ENCODE measurements at regions not wholly inside any gene's neighbourhood (a gene's known extent, or its start where the extent isn't known, plus 50 kb on each side); places are given as distances from the start of the nearest gene placed in this dataset.
A peak's percentile ranks its signal among the peaks of the same experiment; 100 is the strongest.

GRCh38 chr11:134749040-134749839 lies 337.2 kb upstream of the B3GAT1 start:
- in situ Hi-C loops (cut with HindIII; ENCODE audit: low sequenced_read_pairs) = no loop called here
- no peak for DNase-seq (ENCODE audit: low spot score)

GRCh38 chr11:134746609-134747008 lies 334.6 kb upstream of the B3GAT1 start:
- DNase-seq (ENCODE audit: low spot score) = no peak
- in situ Hi-C loops (cut with HindIII; ENCODE audit: low sequenced_read_pairs) = no loop called here

GRCh38 chr11:134745456-134745855 lies 333.4 kb upstream of the B3GAT1 start:
- no peak for DNase-seq (ENCODE audit: low spot score)
- in situ Hi-C loops (cut with HindIII; ENCODE audit: low sequenced_read_pairs) = no loop called here

- DNase-seq (ENCODE audit: low spot score) = no peak
- in situ Hi-C loops (cut with HindIII; ENCODE audit: low sequenced_read_pairs) = no loop called here
Observed at GRCh38 chr11:134743820-134744195, 331.8 kb upstream of the B3GAT1 start.

GRCh38 chr11:134742956-134743819 lies 331.1 kb upstream of the B3GAT1 start:
- in situ Hi-C loops (cut with HindIII; ENCODE audit: low sequenced_read_pairs) = no loop called here
- DNase-seq (ENCODE audit: low spot score) = no peak

GRCh38 chr11:134742224-134742612 lies 330.2 kb upstream of the B3GAT1 start:
- no peak for DNase-seq (ENCODE audit: low spot score)
- in situ Hi-C loops (cut with HindIII; ENCODE audit: low sequenced_read_pairs) = no loop called here

GRCh38 chr11:134741453-134742223 lies 329.6 kb upstream of the B3GAT1 start:
- no peak for DNase-seq (ENCODE audit: low spot score)
- in situ Hi-C loops (cut with HindIII; ENCODE audit: low sequenced_read_pairs) = no loop called here

- no peak for DNase-seq (ENCODE audit: low spot score)
- in situ Hi-C loops (cut with HindIII; ENCODE audit: low sequenced_read_pairs) = no loop called here
Observed at GRCh38 chr11:134740590-134741261, 328.7 kb upstream of the B3GAT1 start.

GRCh38 chr11:134739136-134739535 lies 327.1 kb upstream of the B3GAT1 start:
- in situ Hi-C loops (cut with HindIII; ENCODE audit: low sequenced_read_pairs) = no loop called here
- DNase-seq (ENCODE audit: low spot score) = no peak

- in situ Hi-C loops (cut with HindIII; ENCODE audit: low sequenced_read_pairs) = no loop called here
- DNase-seq (ENCODE audit: low spot score) = no peak
Observed at GRCh38 chr11:134738581-134738980, 326.5 kb upstream of the B3GAT1 start.

GRCh38 chr11:134737563-134738510 lies 325.8 kb upstream of the B3GAT1 start:
- in situ Hi-C loops (cut with HindIII; ENCODE audit: low sequenced_read_pairs) = no loop called here
- no peak for DNase-seq (ENCODE audit: low spot score)

GRCh38 chr11:134736251-134736947 lies 324.4 kb upstream of the B3GAT1 start:
- no peak for DNase-seq (ENCODE audit: low spot score)
- in situ Hi-C loops (cut with HindIII; ENCODE audit: low sequenced_read_pairs) = no loop called here

- DNase-seq (ENCODE audit: low spot score) = no peak
- in situ Hi-C loops (cut with HindIII; ENCODE audit: low sequenced_read_pairs) = no loop called here
Observed at GRCh38 chr11:134734894-134735293, 322.9 kb upstream of the B3GAT1 start.

GRCh38 chr11:134734141-134734845 lies 322.3 kb upstream of the B3GAT1 start:
- no peak for DNase-seq (ENCODE audit: low spot score)
- in situ Hi-C loops (cut with HindIII; ENCODE audit: low sequenced_read_pairs) = no loop called here

GRCh38 chr11:134733646-134734045 lies 321.6 kb upstream of the B3GAT1 start:
- in situ Hi-C loops (cut with HindIII; ENCODE audit: low sequenced_read_pairs) = no loop called here
- no peak for DNase-seq (ENCODE audit: low spot score)

GRCh38 chr11:134731213-134731961 lies 319.3 kb upstream of the B3GAT1 start:
- in situ Hi-C loops (cut with HindIII; ENCODE audit: low sequenced_read_pairs) = no loop called here
- peak; percentile 8 for DNase-seq (ENCODE audit: low spot score)
